ENCODE measurements at regions not wholly inside any gene's neighbourhood (a gene's known extent, or its start where the extent isn't known, plus 50 kb on each side); places are given as distances from the start of the nearest gene placed in this dataset.
A peak's percentile ranks its signal among the peaks of the same experiment; 100 is the strongest.

GRCh38 chr4:157886645-157887044, 286.2 kb downstream of the GASK1B start:
- Histone ChIP-seq H3F3A (replicated peaks; ENCODE audit: low read depth) (no peaks in the 10 kb centered on the region), H3K4me1 (ENCODE audit: insufficient read depth) (no peaks in the 10 kb centered on the region), H3K27me3 (ENCODE audit: insufficient read depth) (no peaks in the 10 kb centered on the region), H3K36me3 (ENCODE audit: insufficient read depth) (no peaks in the 10 kb centered on the region), H3K27ac (ENCODE audit: low read depth) (no peak overlapping the region), H4K20me1 (replicated peaks; ENCODE audit: insufficient read depth) (no peaks in the 10 kb centered on the region), H3K4me3 (no peak overlapping the region), H3K4me2 (no peak overlapping the region), H2AFZ (no peak overlapping the region), H3K9me2 (ENCODE audit: insufficient read depth) (no peaks in the 10 kb centered on the region), H3K79me2 (replicated peaks; ENCODE audit: insufficient read depth) (no peaks in the 10 kb centered on the region)
- no peak overlapping the region for H3K4me3 Mint-ChIP-seq
- TF ChIP-seq ZNF331 (CRISPR knock-in tag; IDR thresholded peaks at IDR 0.05; ENCODE audit: low read depth) (no peak), ZNF462 (CRISPR knock-in tag; IDR thresholded peaks at IDR 0.05) (no peak), STAT1 (IDR thresholded peaks at IDR 0.05; ENCODE audit: unreplicated experiment) (no peak)
- no peaks in the 10 kb centered on the region for H3K27me3 Mint-ChIP-seq (ENCODE audit: insufficient read depth, low read depth, poor library complexity)
- DNase-seq (ENCODE audit: low spot score) (no peak), ATAC-seq (no peak)
- H3K4me1 Mint-ChIP-seq = peaks cover 5% of the 10 kb centered on the region; the same call in 1 of the 3 replicates
- peak overlapping the region; percentile 28; the same call in 1 of the 2 replicates for H3K27ac Mint-ChIP-seq
- H3K36me3 Mint-ChIP-seq (ENCODE audit: low read depth) = no peaks in the 10 kb centered on the region
- H3K9me3 Mint-ChIP-seq = no peaks in the 10 kb centered on the region

GRCh38 chr4:157885811-157886210, 287.0 kb downstream of the GASK1B start:
- H3K79me2 ChIP-seq (replicated peaks; ENCODE audit: insufficient read depth) = no peaks in the 10 kb centered on the region
- H3K4me1 Mint-ChIP-seq = peaks cover 5% of the 10 kb centered on the region; the same call in 1 of the 3 replicates
- no peaks in the 10 kb centered on the region for H3K27me3 ChIP-seq (ENCODE audit: insufficient read depth)
- ATAC-seq (no peak), DNase-seq (ENCODE audit: low spot score) (no peak)
- H3K9me2 ChIP-seq (ENCODE audit: insufficient read depth) = no peaks in the 10 kb centered on the region
- H3K27ac ChIP-seq (ENCODE audit: low read depth) = no peak overlapping the region
- no peaks in the 10 kb centered on the region for H3K27me3 Mint-ChIP-seq (ENCODE audit: insufficient read depth, low read depth, poor library complexity)
- H3F3A ChIP-seq (replicated peaks; ENCODE audit: low read depth) = no peaks in the 10 kb centered on the region
- H4K20me1 ChIP-seq (replicated peaks; ENCODE audit: insufficient read depth) = no peaks in the 10 kb centered on the region
- H3K4me2 ChIP-seq = no peak overlapping the region
- no peaks in the 10 kb centered on the region for H3K9me3 Mint-ChIP-seq
- no peaks in the 10 kb centered on the region for H3K4me1 ChIP-seq (ENCODE audit: insufficient read depth)
- H3K36me3 ChIP-seq (ENCODE audit: insufficient read depth) = no peaks in the 10 kb centered on the region
- H3K27ac Mint-ChIP-seq = no peak overlapping the region
- H2AFZ ChIP-seq = no peak overlapping the region
- no peaks in the 10 kb centered on the region for H3K36me3 Mint-ChIP-seq (ENCODE audit: low read depth)
- no peak overlapping the region for H3K4me3 Mint-ChIP-seq
- no peak overlapping the region for H3K4me3 ChIP-seq
- no peak for TF ChIP-seq EZH2 (IDR thresholded peaks at IDR 0.05; ENCODE audit: low read depth, unreplicated experiment)
- no peak for TF ChIP-seq REST (IDR thresholded peaks at IDR 0.05; ENCODE audit: unreplicated experiment)
- TF ChIP-seq JUNB (IDR thresholded peaks at IDR 0.05; ENCODE audit: unreplicated experiment) = no peak
- TF ChIP-seq EZH2phosphoT487 (IDR thresholded peaks at IDR 0.05; ENCODE audit: unreplicated experiment) = no peak
- TF ChIP-seq POLR2AphosphoS5 (IDR thresholded peaks at IDR 0.05; ENCODE audit: low read depth) = no peak
- TF ChIP-seq ZNF114 (CRISPR knock-in tag; IDR thresholded peaks at IDR 0.05) = no peak
- no peak for TF ChIP-seq CREB1 (CRISPR knock-in tag; IDR thresholded peaks at IDR 0.05; ENCODE audit: low read depth)
